ENCODE measurements at regions not wholly inside any gene's neighbourhood (a gene's known extent, or its start where the extent isn't known, plus 50 kb on each side); places are given as distances from the start of the nearest gene placed in this dataset.

- H3K4me1 ChIP-seq (ENCODE audit: insufficient read depth, low read length), result no peaks in the 10 kb centered on the region
- Mint-ChIP-seq H3K27ac (no peak overlapping the region), H3K9me3 (no peaks in the 10 kb centered on the region), H3K36me3 (ENCODE audit: low read depth) (no peaks in the 10 kb centered on the region), H3K4me1 (ENCODE audit: low read depth) (no peaks in the 10 kb centered on the region), H3K27me3 (no peaks in the 10 kb centered on the region), H3K4me3 (no peak overlapping the region)
- H3K4me3 ChIP-seq (ENCODE audit: low read length), result no peak overlapping the region
- DNase-seq, result no peak
- H3K36me3 ChIP-seq (ENCODE audit: insufficient read depth, low read length), result no peaks in the 10 kb centered on the region
- POLR2A ChIA-PET, result no interaction called here
- intact Hi-C loops (cut with DNase I, micrococcal nuclease), result no loop called here
- TF ChIP-seq CTCF (IDR thresholded peaks at IDR 0.05), result no peak
- no peaks in the 10 kb centered on the region for H3K27me3 ChIP-seq (ENCODE audit: control insufficient read depth in 1 of 2, insufficient read depth in 2 of 2, low read length in 2 of 2)
- ATAC-seq (ENCODE audit: poor library complexity), result no peak
- H3K9me3 ChIP-seq (ENCODE audit: control insufficient read depth in 1 of 2, insufficient read depth in 1 of 2, low read length in 2 of 2), result no peaks in the 10 kb centered on the region
- no peak overlapping the region for H3K27ac ChIP-seq (ENCODE audit: low read depth in 1 of 2, low read length in 2 of 2)
- CTCF ChIA-PET, result no interaction called here
Measured at GRCh38 chr6:69617163-69617562, 179.6 kb downstream of the LMBRD1 start.

GRCh38 chr6:69609836-69610472 lies 186.9 kb downstream of the LMBRD1 start:
- H3K36me3 ChIP-seq (ENCODE audit: insufficient read depth, low read length), result no peaks in the 10 kb centered on the region
- no peak for ATAC-seq (ENCODE audit: poor library complexity)

GRCh38 chr6:69601132-69601531 lies 195.7 kb downstream of the LMBRD1 start:
- H3K36me3 Mint-ChIP-seq (ENCODE audit: low read depth), result no peaks in the 10 kb centered on the region
- intact Hi-C loops (cut with DNase I, micrococcal nuclease), result no loop called here
- ATAC-seq (ENCODE audit: poor library complexity) (no peak), DNase-seq (no peak)
- Histone ChIP-seq H3K36me3 (ENCODE audit: insufficient read depth, low read length) (no peaks in the 10 kb centered on the region), H3K27me3 (ENCODE audit: control insufficient read depth in 1 of 2, insufficient read depth in 2 of 2, low read length in 2 of 2) (no peaks in the 10 kb centered on the region), H3K9me3 (ENCODE audit: control insufficient read depth in 1 of 2, insufficient read depth in 1 of 2, low read length in 2 of 2) (no peaks in the 10 kb centered on the region), H3K4me3 (ENCODE audit: low read length) (no peak overlapping the region), H3K27ac (ENCODE audit: low read depth in 1 of 2, low read length in 2 of 2) (no peak overlapping the region), H3K4me1 (ENCODE audit: insufficient read depth, low read length) (no peaks in the 10 kb centered on the region)
- H3K27ac Mint-ChIP-seq, result no peak overlapping the region
- peaks cover 12% of the 10 kb centered on the region for H3K27me3 Mint-ChIP-seq
- POLR2A ChIA-PET, result no interaction called here
- CTCF ChIA-PET, result no interaction called here
- no peaks in the 10 kb centered on the region for H3K9me3 Mint-ChIP-seq
- H3K4me1 Mint-ChIP-seq (ENCODE audit: low read depth), result no peaks in the 10 kb centered on the region
- TF ChIP-seq CTCF (IDR thresholded peaks at IDR 0.05), result no peak
- H3K4me3 Mint-ChIP-seq, result no peak overlapping the region

More at GRCh38 chr6:69609836-69610472, 186.9 kb downstream of the LMBRD1 start:
- Mint-ChIP-seq H3K4me1 (ENCODE audit: low read depth) (no peaks in the 10 kb centered on the region), H3K27ac (no peak overlapping the region), H3K4me3 (no peak overlapping the region), H3K9me3 (no peaks in the 10 kb centered on the region), H3K36me3 (ENCODE audit: low read depth) (no peaks in the 10 kb centered on the region), H3K27me3 (peaks cover 10% of the 10 kb centered on the region)
- POLR2A ChIA-PET, result no interaction called here
- H3K27ac ChIP-seq (ENCODE audit: low read depth in 1 of 2, low read length in 2 of 2), result no peak overlapping the region
- TF ChIP-seq CTCF (IDR thresholded peaks at IDR 0.05), result no peak
- H3K4me1 ChIP-seq (ENCODE audit: insufficient read depth, low read length), result no peaks in the 10 kb centered on the region
- no peak for DNase-seq
- CTCF ChIA-PET, result no interaction called here
- H3K4me3 ChIP-seq (ENCODE audit: low read length), result no peak overlapping the region
- intact Hi-C loops (cut with DNase I, micrococcal nuclease), result no loop called here
- no peaks in the 10 kb centered on the region for H3K9me3 ChIP-seq (ENCODE audit: control insufficient read depth in 1 of 2, insufficient read depth in 1 of 2, low read length in 2 of 2)
- no peaks in the 10 kb centered on the region for H3K27me3 ChIP-seq (ENCODE audit: control insufficient read depth in 1 of 2, insufficient read depth in 2 of 2, low read length in 2 of 2)

All from CD4-positive, alpha-beta T cell (primary cell).